Medulla oblongata (tissue), 1 donor: ENCODE measurements at regions not wholly inside any gene's neighbourhood (a gene's known extent, or its start where the extent isn't known, plus 50 kb on each side); places are given as distances from the start of the nearest gene placed in this dataset.
A peak's percentile ranks its signal among the peaks of the same experiment; 100 is the strongest.

Experiments used
- DNase-seq: peaks from one replicate; pipeline ENCODE4 v3.0.0-alpha.2; 2015; ENCODE audit errors: extremely low spot score

DNA sequence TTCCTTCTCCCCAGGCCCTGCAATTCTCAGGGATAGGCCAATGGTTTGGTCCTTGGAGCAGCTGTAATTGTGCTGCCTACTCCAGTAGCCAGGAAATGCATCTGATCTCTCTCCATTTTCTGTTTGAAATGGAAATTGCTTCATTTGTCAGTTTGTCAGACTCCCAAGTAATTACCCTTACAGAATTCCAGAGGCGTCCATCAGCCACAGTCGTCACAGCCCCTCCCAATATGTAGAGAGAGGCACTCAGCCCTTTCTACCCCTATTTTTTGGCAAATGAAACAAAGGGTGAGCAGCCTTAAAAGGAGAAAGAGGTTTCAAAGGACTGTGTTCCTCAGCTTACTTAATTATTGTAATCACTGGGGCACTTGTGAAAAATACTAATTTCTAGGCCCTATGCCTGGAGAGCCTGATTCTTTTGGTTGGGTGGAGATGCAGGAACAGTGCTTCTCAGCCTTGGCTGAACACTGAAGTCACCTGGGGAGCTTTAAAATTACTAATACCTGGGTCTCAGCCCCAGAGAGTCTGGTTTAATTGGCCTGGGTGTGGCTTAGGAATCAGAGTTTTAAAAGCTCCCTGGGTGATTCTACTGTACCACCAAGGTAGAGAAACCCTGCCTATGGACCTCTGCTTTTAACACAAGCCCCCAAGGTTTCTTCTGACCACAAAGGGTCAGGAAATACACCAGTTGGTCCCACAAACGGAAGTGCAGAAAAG, 190.0 kb downstream of the EMP1 start:
- DNase-seq, result peak; percentile 14

DNA sequence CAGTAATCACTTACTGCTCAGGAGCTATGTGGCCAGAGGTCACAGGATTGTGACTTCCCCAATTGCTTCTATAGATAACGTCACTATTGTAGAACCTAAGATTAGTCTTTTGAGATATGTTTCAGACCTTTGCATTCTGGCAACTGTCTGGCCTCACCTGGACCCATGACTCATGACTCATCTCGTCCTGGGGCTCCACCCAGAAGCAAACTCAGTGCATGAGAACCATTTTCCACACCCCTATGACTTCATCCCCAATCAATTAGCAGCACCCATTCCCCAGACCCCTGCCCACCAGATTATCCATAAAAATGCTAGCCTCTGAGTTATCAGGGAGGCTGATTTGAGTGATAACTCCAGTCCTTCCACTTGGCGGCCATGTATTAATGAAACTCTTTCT, 186.9 kb downstream of the EMP1 start:
- DNase-seq, result no peak

DNA sequence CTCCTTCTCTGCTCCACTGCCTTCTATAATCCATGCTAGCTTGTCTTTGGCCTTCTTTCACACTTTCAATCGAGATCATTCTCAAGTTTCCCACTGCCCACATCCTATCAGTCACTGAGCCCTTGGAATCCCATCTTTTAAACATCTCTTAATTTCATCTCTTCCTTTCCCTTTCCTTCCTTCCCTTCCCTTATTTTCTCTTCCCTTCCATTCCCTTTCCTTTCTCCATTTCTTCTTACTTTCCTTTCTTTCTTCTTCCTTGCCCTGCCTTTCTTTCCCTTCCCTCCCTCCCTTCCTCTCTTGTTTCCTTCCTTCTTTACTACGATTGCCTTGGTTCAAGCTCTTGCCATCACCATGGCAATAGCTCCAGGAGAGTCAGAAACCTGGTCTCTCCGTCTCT, 183.8 kb downstream of the EMP1 start:
- no peak for DNase-seq

DNA sequence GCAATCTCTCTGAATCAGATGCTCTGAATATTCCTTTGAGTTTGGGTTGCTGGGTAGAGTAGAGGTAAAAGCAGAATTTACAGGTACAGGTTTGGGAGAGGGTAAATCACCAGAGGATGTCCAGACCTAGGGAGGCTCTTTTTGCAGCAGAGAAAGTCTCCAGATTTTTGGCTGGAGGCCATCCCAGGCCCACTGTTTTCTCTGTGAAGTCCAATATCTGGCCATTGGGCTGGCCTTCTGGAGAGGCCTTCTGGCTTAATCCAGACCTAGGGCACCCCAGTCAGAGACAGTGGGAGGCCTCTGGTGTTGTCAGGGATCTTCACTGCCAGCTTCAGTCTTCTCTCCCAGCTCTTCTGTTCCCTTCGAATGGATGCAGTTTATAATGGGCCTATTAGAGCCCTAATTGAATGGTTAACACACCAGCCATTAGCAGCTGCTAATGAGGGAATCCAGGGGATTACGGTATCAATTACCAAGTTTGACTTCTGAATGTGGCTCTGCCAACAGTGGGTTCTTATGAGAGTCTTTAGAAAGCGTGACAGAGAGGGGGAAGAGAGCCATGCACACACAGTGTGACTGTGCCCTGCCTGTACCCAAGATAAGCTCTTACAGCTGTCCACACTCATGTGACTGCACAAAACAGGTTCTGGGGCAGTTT, 183.1 kb downstream of the EMP1 start:
- DNase-seq, result no peak

DNA sequence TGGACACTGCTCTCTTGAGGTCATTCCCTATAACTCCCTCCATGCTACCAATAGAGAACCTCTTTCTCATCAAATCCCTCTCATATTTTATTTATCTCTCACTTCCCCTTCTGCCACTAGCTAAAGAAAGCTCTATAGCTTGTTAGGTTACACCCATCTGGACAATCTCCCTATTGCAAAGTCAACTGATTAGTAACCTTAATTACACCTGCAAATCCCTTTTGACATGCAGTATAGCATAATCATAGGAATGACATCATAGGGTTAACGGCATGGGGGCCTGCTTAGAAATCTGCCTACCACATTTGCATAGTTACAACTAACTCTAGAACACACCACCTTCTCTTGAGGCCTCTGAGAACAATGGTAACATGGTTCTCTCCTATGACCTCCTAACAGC, 181.2 kb downstream of the EMP1 start:
- DNase-seq, result no peak

DNA sequence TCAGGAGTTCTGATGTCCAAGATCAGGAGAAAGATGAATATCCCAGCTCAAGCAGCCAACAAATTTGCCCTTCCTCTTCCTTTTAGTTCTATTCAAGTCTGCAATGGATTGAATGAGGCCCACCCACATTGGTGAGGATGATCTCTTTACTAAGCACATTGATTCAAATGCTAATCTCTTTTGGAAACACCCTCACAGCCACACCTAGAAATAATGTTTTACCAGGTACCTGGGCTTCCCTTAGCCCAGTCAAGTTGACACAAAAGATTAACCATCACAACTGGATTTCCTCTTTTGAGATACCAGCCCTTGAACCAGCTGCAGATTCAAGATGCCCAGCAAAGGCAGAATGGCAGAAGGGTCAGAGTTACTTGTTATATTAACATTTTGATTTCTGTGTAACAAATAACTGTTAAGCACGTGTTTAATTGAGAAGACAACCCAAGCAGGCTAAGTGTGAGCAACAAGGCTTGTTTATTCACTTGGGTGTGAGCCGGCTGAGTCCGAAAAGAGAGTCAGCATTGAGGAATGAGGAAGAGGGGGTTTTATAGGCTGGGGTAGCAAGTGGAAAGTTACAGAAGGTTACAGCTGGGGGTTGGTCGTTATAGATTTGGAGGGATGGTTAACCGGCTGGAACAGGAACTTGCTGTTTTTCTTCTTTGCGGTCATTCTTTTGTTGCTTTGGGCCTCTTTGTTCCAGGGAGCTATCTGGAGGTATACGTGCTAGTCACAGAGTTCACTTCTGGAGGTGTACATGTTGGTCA, 180.3 kb downstream of the EMP1 start:
- no peak for DNase-seq

DNA sequence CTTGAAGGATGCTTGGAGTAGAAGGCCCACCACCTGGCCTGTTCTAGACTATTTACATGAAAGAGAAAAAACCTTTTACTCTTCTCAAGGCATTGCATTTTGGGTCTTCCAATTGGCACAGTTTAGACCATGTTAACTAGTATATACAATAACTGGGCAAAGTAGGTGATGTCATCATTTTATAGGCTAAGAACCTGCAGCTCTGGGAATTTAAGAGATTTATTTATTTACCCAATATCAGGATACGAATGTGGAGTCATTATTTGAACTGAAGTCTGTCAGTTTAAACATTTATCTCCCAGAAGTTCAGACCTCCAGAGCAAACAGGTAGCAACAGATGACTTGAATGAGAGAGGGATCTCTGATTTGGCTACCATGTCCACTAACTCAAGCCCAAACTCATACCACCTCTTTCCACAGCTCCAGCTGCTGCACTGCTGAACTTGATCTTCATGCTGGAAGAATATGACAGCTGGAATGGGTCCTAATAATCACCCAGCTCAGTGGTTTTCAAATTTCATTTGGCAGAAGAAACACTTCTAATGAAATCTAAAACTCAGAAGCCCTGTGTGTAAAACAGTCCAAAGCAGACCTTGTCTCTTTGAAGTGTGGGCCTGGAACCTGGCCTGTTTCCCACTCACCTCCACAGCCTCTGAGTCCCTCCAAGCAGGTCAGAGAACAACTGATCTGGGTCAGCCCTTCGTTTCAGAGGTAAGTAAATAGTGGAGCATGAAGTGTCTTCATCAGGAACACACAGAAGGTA, 179.2 kb downstream of the EMP1 start:
- DNase-seq, result no peak

DNA sequence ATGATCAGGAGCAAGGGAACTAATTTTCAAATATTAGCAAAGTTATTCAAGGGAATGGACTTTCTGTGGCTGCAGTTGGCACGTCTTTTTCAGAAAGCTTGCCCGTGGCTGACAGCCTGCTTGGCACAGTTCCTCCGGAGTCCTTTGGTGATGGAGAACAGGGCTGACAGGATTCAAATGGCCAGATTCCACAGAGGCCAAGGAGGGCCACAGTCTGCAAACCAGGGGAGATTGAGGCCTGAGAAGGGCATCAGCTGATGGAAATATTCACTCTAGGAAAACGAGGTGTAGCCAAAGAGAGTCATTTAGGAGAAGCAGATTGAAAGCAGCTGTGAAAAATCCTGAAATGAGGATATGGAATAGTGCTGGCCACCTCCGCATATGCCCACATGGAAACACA, 178.3 kb downstream of the EMP1 start:
- no peak for DNase-seq

DNA sequence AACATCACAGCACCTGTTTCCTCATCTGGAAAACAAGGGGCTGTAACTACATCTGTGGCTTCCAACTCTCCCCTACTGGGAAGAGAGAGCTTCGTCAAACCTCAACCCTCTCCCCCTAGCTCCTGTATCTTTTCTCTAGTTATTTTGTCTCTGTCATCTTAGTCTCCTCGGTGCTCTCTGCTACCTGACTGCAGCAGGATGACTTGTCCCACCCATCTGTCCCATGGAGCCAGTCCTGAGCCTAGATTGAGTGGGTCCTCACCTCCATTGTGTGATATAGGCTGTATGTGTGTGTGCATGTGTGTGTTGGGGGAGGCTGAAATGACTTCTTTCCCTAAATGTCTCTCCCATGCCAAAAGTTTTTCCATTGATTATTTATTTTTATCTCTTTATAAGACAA, 177.3 kb downstream of the EMP1 start:
- no peak for DNase-seq

DNA sequence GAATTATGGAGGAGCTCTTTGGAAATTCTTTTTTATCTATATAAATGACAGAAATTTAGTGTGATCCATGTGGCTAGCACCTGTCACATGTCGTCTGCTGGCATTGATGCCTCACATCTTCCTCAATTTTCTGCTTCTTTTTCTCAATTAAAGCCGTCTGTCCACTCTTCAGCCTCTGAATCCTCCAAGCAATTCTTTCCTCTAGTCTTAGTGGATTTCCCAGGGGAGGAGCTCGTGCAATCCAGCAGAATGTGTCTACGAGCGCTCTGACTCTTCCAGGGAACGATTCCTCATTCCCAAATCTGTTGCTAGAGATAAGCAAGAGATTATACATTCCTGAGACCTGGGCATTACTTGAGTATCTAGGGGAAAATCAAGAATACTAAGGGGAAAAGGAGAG, 176.6 kb downstream of the EMP1 start:
- no peak for DNase-seq

DNA sequence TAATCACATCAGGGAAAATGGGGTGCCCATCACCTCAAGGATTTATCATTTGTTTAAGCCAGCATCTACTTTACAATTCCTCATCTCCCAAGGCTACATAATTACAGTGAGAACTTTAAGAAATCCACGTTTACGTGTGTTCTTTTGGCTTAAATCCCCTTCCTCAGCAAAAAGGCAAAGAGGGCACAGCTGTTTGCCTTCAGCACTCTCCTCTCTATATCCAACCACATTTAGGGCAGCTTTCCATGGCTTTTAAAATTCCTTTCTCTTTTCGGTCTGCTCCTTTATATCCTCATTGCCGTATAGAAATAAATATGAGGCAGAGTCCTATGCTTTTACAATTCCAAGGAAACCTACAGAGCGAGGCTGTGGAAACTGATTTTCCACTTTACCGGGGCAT, 175.9 kb downstream of the EMP1 start:
- no peak for DNase-seq

DNA sequence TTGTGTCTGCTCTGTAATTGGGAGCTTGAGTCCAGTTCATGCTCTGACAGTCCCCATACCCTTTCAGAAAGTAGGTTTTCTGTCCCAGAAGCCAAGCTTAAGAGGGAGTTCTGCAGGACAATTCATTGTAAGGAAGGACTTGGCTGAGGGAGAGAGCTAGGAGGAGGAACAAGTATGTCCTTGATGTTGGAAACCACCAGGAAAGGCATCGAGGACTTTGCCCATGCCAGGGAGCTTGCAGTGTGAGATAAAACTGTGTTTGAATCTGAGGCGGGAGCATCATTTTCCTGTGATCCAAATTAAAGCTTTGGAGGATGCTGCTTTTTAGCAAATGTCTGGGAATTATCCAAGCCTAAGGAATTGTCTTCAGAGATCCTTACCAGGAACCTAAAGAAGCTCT, 175.3 kb downstream of the EMP1 start:
- no peak for DNase-seq

DNA sequence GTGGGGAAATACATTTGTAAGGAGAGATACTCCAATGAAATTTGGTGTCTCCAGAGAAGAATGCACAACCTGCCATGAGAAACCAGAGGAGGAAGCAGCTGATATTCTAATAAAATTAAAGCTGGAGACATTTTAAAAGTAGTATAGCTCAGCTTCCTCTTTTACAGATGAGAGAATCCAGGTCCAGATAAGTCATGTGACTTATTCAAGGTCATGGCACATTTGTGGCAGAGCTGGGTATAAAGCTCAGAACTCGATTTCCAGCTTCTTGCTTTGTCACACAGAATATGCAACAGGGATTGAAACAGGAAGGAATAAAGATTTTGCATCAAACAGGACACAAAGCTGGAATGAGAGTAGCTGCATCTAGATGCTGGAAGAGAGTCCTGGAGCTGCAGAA, 174.8 kb downstream of the EMP1 start:
- DNase-seq, result no peak

DNA sequence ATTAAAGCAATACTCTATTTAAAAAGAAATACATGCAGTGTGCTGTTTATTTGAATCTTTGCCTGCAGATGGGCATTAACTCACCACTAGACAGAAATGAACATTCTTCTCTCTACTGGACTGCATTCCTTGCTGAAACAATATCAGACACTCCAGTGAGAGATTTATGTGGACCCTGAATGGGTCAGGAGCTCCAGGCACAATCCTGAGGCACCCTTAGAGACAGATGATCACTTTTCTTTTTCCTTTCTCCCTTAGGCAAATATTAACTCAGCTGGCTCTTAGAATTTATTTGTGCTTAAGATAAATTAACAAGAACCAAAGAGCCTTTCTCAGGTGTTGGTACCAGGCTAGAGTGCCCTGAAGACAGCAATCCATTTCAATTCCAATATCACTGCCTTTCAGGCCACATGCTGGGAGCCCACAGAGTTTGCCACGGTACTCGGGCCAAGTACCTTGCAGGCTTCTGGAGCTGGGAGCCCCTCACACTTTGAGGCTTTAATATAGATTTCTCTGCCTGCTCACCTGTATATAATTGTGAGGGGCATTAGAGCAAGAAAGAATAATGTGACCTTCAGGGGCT, 173.0 kb downstream of the EMP1 start:
- no peak for DNase-seq

DNA sequence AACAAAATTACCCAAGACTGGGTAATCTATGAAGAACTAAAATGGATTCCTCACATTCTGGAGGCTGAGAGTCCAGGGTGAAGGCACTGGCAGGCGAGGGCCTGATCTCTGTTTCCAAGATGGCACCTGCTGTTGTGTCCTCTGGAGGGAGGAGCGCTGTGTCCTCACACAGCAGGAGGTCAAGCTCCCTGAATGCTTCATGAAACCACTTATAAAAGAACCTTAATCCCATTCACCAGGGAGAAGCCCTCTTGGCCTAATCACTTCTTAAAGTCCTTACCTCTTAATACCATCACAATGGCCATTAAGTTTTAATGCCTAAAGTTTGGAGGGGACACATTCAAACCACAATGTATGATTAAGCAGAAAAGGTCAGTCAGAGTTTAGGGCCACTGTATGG, 172.4 kb downstream of the EMP1 start:
- DNase-seq, result no peak

DNA sequence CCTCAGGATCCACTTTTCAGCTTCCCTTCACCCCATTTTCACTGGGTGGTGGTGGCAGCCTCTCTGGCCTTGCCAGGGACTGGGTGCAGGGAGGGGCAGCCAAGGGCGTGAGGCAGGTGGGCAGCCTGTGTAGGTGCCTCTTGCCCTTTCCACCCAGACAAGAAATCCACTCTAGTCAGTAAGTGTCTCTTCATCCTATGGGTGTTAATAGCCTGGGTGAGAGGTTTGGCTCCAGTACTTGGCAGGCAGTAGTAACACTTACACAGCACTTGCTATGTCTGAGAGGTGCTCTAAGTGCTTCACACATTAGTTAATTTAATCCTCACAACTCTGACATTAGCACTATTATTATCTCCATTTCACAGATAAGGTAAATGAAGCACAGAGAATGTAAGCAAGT, 171.9 kb downstream of the EMP1 start:
- no peak for DNase-seq

DNA sequence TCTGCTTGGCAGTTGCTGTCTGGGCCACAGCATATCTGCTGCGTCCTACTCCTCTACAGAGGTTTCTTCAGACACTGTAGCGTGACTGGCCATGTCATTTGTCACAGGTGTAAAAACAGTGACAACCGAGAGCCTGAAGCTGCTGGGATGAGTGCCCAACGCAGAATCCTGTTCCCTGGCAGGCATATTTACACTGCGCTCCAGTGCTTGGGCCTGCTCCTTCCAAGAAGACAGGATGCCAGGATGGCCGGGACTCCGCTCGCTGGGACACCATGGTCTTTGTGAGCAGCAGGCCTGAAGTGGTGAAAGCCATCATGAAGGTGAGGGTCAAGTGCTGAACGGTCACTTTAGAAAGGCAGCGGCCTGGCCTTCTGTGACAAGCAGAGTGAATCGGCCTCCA, 171.4 kb downstream of the EMP1 start:
- DNase-seq, result peak; percentile 9

DNA sequence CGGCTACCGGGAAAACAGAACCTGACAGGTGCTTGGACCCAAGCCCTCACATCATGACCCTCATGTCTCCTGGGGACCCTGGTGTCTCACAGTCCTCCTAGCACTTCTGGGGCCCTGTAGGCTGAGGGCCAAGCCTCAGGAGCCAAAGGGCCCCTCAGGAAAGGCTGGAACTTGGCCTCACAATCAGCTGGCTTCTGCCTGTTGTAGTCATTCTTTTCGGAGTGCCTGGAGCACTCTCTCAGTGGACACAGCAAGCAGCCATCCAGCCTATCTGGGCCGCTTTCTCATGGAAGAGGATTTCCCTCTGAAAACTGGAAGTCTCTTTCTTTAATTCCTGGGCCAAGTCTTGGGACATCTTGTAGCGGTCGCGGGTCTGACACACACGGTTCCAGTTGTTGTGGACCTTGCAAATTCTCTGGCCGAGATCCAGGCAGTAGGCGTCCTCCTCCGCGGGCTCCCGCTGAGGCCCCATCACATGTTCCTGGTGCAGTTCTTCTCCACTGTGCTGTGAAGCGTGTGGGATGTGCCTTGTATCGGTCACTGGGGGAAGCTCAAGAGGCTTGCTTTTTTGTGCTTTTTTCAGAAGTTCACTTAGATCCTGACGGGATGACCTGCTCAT, 169.3 kb downstream of the EMP1 start:
- no peak for DNase-seq

DNA sequence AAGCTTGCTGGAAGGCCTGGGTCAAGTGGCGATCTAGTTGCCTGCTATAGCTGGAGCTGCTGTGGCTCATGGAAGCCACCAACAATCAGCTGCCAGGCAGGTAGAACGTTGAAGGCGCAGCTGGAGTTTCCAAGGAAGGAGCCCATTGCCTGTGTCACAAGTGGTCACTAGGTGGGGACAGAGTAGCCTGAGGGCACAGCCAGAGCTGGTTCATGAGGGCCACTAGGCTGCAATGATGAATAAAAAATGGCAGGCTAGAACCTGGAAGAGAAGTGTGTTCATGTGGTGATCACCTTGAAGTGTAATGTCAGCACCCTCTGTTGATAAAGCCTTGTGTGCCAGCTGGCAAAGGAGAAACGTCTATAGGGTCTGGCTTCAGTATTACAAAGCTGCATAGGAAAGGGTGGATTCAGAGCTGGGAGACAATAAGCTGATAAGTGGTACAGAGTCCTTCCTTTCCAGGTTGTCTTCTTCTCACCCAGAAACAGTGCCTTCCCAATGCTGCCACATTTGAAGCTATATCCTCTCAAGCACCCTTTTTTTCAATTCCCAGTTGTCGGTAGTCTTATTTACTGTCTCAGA, 165.8 kb downstream of the EMP1 start:
- peak; percentile 67 for DNase-seq

DNA sequence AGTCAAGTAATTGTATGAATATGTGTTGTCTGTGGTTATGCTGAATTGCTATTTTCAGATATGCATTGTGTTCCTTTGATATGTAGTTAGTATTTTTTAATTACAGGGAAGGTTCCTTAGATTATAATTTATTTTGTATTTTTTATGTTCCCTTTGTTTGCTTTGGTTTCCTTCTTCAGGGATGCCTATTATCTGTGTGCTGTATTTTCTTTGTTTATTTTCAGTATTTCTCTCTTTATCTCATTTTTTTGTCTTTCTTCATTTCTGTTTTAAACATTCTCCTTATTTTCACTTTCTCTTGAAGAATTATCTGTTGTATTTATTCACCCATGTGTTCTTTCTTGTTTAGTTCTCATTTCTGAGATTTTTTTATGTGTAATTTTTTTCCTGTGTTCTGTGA, 163.1 kb downstream of the EMP1 start:
- DNase-seq, result no peak

DNA sequence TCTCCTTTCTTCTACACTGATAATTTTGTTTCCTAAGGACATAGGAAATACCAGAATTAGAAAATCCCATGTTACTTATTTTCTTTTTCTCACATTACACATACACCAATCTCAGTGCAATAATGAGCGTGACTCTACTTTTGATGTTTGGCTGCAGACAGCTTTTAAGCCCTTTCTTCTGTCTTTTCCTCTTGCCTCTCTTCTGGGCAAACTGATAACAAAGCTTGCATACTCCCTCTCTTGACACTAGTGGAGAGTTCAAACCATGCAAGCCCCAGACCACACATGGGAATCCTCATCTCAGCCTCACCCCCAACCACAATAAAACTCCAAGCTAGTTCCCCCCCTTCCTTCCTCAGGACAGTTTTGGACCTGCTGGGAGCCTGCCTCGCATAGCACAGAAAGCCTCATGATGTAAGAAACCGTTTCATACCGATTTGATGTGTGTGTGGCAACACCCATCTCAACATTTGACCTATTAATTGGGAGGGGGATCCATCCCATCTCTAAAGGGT, 161.9 kb downstream of the EMP1 start:
- DNase-seq, result no peak
